NCI-H748 (cell line): ENCODE measurements at regions not wholly inside any gene's neighbourhood (a gene's known extent, or its start where the extent isn't known, plus 50 kb on each side); places are given as distances from the start of the nearest gene placed in this dataset.
"Not testable (repeated sequence)": the region's sequence is repeated elsewhere in the genome, so short reads cannot be mapped to it uniquely, and the experiment has no call there.

Experiments
- DNase-seq: peaks from one replicate; lab custom pipeline; 2025; ENCODE audit not compliant: unreplicated experiment; lab: John Stamatoyannopoulos, UW

DNA sequence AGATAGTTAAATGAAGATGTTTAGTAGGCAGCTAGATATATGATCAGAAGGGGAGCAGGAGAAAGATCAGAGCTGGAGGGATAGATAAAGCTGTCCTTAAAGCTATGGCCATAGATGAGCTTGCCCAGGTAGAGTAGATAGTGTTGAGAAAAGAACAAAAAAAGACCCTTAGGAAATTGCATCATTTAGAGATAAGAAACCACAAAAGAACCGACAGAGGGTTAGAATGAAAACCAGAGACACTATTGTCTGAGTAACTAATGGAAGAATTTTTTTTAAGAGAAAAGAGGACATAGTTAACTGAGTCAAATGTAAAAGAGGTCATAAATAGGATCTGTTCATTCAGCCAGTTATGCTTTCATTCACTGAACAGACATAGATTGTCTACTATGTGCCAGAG lies 101.8 kb downstream of the TNFAIP3 start:
- no peak for DNase-seq

DNA sequence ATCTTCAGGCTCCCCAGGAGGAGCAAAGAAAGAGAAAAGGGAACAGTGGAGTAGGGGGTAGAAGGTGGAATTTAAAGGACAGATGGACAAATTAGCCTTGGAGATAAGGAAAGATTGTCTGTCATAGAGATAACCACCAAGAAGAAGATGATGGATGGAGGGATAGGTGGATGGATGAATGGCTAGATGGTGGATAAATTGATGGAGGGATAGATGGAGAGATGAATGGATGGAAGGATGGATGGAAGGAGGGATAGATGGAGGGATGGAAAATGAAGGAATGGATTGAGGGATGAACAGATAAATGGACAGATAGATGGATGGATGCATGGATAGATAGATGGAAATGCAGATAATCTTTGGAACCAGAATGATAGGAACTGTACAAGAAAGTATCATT lies 102.8 kb downstream of the TNFAIP3 start:
- no peak for DNase-seq

DNA sequence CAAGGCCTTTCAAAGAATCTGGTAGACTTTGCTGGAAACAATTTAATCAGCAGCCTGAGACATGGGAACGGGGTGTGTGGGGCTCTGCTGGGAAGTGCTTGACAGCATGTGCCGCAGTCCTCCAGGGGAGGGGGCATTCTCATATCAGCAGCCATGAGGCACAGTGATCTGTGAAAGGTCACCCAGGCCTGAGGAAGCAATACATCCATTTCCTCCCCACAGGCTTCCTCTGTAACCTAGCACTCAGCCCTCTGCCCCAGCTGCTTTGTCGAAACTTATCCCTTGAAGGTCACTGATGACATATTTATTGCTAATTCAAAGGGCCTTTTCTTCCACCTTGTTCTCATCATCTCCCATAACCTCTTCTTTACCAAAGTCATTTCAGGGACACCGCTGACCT lies 103.3 kb downstream of the TNFAIP3 start:
- DNase-seq, result no peak

DNA sequence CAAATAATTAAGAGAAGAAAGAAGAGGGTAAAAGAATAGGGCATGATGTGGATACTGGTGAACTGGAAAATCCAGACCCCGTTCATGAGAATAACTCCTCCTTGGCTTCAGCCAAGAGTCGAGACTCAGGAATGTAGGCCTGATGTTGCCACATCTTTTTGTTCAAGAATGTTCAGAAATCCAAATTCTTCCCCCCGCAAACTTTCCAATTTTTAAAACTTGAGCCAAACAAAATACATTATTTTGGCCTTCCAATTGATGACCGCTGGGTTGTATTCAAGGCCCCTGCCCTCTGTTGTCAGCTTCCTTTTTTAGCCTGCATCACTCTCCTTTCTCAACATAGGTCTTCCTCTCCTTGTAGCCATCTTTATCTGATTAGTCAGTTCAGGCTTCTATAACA lies 106.1 kb downstream of the TNFAIP3 start:
- DNase-seq, result no peak

DNA sequence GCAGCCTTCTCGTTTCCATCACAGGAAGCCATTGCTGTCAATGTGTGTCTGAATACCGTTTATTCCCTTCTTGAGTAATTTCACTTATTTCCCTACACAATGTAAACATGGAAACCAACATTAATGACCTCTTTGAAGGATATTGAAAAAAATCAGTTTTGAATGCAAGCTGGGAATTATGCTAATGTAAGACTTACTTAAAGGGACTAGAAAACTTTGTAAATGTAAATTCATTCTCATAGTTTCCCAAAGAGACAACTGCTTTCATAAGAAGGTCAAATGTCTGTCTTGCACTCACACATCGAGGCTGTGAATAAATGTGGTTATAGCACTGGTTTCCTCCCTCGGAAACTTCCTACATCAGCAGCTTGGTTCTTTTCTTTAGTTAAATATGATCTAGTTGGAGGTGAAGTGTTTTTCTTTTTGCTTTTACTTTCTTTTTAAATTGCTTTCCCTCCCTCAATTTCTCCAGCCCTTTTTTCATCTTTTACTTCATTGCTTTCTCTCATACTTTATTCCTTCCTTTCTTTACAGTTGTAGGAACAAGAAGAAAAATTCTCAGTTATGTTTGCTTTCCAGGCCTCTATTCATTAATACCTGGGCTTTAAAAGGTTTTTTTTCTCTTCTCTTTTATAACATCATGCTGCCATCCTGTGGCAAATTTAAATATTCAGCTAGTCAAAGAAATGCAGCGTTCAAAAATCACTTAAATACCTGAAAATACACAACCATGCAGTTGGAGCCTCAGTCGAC lies 108.3 kb downstream of the TNFAIP3 start:
- peak; percentile 12 for DNase-seq

DNA sequence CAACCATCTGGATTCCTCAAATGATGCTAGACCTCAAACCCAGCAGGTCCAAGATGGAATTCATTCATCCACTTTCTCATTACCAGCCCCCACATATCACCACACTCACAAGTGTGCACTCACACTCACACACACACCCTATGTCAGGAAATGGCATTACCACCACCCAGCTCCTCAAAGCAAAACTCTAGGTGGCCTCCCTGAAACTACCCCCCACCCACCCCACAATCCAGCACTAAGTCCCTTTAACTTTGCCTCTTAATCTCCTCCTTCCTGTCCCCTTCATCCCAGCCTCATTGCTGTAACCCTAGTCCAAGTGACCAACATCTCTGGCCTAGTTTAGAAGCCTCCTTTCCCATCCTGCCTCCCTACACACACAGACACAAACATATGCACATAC lies 109.4 kb downstream of the TNFAIP3 start:
- no peak for DNase-seq

DNA sequence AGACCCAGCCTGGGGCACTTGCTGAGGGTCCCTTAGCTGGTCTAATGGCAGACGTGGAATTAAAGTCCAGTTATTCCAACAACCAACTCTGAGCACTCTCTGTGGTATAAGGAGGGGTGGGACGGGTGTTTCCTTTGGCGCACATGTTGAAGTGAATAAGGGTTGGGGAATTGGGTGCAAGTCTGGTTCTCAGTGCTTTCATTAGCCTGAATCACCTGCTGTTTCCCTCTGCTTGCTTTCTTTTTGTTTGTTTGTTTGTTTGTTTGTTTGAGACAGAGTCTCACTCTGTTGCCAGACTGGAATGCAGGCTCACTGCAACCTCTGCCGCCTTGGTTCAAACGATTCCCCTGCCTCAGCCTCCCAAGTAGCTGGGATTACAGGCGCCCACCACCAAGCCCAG lies 110.1 kb downstream of the TNFAIP3 start:
- DNase-seq, result no peak

DNA sequence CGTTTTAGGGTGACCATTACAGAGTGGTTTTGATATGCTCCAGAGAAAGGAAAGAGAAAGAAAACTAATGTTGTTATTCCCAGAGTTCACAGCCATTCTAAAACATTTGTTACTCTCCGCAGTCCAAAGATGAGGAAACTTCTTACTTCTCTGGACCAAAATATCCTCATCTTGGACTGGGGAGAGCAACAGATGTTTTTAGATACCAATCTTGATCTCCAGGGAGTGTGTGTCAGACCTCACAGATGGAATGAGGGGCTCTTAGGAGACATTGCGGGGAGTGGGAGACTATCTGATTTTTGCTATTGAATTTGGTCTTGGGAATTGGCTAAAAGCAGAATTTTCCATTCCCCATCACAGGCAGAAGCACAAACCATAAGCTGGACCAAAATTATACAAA lies 110.8 kb downstream of the TNFAIP3 start:
- no peak for DNase-seq

DNA sequence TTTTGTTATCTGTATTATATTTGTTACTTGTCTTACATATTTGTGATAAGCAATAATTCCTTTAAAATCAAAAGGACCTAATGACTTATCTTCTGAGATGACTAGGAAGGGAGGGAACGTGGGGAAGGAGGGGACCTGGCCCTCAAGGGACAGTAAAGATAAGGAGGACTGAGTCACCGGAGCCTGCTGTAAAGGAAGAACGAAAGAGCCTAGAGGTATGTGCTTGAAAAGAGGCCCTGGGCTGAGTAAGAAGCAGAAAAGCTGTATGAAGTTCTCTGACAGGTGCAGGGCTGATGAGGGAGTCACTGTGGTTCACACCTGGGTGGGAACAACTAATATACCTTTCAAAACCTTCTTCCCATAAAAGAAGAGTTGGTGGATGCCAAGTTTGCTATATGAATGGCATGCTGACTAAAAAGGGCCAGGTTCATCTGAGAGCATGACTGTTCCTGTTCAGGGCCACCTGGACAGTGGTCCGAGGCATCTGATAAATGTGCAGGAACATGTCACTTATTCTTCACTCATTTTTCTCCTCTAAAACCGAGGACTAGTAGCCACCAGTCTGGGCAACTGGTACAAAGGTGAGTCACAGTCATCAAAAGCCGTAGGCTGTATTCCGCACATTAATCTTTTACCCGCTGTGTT lies 111.3 kb downstream of the TNFAIP3 start:
- DNase-seq, result no peak

DNA sequence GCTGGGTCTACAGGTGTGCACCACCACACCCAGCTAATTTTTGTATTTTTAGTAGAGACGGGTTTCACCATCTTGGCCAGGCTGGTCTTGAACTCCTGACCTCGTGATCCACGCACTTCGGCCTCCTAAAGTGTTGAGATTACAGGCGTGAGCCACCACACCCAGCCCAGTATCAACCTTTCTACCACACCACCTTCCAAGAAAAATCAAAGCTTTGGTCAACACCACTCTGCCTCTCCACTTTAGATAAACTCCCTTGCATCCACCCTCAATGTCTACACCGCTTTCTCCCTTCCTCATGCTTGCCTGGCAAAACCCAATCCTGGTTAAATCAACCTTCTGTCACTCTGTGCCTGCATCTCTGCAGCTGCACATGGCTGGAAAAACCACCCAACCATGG lies 112.2 kb downstream of the TNFAIP3 start:
- DNase-seq, result not testable (repeated sequence)

DNA sequence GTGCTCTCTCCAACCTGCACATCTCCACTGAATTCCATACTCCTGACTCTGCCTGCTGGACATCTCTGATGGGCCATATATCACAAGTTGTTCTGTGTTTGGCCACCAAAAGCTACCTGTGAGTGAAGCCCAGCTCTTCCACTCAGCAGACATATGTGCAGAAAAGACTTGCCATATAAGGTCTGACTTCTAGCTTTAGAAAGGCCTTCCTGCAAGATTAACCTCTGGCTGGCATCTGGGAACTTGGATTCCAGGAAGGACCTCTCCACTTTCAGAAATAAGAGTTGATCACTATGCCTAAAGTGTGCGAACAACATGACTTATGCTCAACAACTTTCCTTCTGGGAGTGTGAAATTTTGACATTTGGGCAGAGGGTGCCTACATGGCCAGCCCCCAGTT lies 113.7 kb downstream of the TNFAIP3 start:
- no peak for DNase-seq

DNA sequence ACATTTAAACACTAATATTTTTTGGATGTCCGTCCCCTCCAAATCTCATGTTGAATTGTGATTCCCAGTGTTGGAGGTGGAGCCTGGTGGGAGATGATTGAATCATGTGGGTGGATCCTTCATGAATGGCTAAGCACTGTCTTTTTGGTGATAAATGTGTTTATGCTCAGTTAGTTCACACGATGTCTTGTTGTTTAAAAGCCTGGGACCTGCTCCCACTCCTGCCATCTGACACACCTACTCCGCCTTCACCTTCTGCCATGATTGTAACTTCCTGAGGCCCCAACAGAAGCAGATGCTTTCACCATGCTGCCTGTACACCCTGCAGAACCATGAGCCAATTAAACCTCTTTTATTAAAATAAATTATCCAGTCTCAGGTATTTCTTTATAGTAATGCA lies 114.7 kb downstream of the TNFAIP3 start:
- no peak for DNase-seq

DNA sequence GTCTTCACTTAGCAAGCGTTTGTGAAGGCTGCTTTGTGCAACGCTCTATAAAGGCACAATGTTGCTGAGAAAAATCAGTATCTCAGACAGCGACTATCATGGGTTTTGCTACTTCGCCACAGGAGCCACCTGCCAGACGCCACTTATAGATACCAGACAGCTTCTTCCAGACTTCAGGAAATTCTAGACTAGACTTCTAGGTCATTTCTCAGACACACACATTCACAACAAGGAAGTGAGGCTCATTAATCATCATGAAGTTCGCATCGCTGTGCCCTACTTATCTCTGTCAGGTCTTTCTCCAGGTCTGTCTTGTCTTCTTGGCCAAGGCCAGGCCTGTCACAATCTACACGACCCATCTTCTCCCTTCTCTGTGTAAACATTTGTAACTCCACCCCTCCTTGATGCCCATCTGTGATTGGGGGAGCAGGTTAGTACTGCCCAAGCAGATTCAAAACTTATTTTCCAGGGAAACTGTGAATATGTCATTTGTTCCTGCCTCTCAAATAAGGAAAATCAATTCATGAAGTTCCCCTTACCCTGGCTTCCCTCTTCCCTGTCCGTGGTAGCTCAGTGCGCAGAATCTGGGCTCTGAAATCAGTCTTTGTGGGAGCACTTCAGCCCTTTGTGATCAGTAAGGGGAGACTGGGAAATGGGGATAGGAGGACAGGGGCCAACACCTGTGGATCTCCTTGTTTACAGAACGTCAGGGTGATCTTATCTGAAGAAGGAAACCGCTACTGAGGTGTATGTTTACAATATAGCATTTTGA lies 115.5 kb downstream of the TNFAIP3 start:
- no peak for DNase-seq

DNA sequence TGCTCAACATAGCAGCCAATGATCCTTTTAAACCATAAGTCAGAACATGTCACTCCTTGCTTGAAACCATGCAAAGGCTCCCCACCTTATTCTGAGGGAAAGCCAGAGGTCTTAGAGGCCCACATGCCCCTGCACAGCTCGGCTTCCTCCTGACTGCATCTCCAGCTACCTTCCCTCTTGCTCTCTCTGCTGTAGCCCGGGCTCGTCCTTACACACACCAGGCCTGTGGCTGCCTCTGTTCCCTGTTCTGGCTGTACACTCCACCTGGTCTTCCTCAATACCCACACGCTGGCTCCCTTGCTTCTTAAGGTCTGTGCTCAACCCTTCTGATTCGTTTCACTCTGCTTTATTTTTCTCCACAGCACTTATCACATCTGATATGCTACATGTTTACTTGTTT lies 116.2 kb downstream of the TNFAIP3 start:
- no peak for DNase-seq

DNA sequence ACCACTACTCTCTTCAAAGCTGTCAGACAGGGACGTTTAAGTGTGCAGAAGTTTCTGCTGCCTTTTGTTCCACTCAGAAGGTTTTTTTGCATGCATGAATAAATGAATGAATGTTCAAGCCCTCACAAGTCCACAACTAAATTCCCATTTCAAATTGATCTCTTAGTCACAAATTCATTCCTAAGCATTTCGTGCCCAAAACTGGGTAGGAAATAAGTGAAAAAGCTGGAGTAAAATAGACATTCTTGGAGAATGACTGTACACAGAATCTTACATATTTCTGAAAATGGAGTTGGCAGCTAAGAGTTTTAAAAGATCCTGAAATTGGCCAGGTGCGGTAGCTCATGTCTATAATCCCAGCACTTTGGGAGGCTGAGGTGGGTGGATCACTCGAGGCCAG lies 117.6 kb downstream of the PERP start:
- no peak for DNase-seq

DNA sequence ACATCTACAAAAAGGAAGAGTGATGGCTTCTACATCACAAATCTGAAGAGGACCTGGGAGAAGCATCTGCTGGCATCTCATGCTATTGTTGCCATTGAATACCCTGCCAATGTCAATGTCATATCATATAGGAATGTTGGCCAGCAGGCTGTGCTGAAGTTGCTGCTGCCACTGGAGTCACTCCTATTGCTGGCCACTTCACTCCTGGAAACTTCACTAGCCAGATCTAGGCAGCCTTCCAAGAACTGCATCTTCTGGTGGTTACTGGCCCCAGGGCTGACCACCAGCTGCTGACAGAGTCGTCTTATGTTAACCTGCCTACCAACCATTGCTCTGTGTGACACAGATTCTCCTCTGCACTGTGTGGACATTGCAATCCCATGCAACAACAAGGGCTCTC lies 111.8 kb downstream of the PERP start:
- DNase-seq, result no peak

DNA sequence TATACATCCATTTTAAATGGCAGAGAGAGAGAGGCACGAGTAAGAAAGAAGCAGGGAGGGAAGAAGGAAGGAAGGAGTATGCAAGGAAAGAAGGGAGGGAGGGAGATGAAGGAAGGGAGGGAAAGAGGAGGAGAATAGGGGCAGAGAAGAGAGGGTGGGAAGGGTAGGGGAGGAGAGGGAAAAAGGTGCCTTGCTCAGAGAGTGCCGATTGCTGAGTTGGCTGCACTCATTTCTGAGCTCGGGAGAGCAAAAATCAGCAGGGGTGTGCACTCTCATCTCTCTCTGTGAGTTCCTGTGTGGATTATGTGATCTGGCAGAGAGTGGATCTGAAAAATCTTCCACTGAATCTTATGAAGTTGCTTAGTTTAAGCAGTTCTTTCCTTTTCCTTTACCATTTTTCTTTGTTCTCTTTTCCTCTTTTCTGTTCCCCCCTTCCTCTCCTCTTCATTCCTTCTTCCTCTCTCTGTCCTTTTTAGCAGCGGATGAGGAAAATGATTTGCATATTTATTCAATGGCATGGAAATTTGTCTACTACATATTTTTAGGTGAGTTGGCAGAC lies 108.7 kb downstream of the PERP start:
- DNase-seq, result no peak

DNA sequence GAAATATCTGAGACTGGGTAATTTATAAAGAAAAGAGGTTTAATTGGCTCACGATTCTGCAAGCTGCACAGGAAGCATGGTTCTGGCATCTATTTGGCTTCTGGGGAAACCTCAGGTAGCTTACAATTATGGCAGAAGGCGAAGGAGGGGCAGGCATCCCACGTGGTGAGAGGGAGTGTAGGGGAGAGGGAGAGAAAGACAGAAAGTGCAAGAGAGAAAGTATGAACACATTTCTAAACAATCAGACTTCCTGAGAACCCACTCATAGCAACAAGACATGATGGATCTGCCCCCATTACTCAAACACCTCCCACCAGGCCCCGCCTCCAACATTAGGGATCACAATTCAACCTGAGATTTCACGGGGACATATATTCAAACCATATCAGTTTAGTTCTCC lies 107.4 kb downstream of the PERP start:
- no peak for DNase-seq

DNA sequence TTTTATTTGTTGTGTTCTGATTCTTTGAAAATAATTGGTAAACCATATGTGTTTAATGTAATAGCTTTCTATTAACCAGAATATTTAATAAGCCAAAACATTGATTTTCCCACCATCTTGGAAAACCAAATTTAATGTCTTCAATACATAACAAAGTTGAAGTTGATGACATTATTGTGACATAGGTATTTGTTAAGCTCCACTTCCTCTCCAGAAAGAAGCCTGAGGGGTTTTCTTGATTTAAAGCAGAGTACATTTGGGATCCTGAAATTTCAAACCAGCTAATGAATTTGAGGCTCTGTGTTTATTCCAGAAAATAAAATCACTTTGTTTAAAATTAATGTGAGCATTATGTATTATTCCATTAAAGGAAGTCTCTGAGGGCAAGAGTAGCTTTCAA lies 106.3 kb downstream of the PERP start:
- DNase-seq, result no peak

DNA sequence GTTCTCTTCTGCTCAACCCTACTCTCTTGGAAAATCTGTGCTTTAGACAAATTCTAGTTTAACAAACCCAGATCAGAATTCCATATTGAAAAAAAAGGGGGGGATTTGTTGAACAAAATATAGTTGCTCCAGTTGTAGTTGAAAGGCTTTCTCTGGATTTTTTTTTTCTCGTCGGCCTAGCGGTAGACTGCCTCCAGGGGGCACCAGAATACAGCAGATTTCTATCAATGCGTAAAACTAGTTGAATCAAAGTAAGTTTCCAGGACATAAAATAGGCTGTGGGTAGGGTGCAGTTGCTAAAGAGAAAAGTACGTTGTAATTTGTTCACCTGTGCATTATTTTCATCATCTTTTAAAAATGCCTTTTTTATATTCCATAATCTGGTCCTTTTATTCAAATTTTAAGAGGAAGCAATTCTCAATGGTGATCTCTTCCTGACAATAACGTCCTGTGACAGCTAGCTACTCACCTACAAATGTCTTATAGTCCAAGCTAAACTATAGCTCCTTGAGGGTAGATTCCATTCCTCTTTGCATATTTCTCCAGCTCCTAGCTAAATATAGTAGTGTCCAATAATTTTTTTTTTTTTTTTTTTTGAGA lies 105.4 kb downstream of the PERP start:
- DNase-seq, result peak; percentile 71
